HG02885 (cell line): ENCODE measurements at regions not wholly inside any gene's neighbourhood (a gene's known extent, or its start where the extent isn't known, plus 50 kb on each side); places are given as distances from the start of the nearest gene placed in this dataset.
"Not testable (repeated sequence)": the region's sequence is repeated elsewhere in the genome, so short reads cannot be mapped to it uniquely, and the experiment has no call there.

Experiments
- ATAC-seq: cut with Tn5 transposase; IDR thresholded peaks from one replicate; pipeline ENCODE4 v1.9.1; 2021; ENCODE audit warnings: mild to moderate bottlenecking; ENCODE audit not compliant: unreplicated experiment, poor library complexity

- ATAC-seq, result no peak
Observed at GRCh38 chr7:15848362-15848761, 161.9 kb upstream of the MEOX2 start.

- ATAC-seq, result no peak
Observed at GRCh38 chr7:15845868-15846267, 159.4 kb upstream of the MEOX2 start.

- no peak for ATAC-seq
Observed at GRCh38 chr7:15845461-15845860, 159.0 kb upstream of the MEOX2 start.

GRCh38 chr7:15839416-15840100 lies 153.1 kb upstream of the MEOX2 start:
- ATAC-seq, result no peak

DNA sequence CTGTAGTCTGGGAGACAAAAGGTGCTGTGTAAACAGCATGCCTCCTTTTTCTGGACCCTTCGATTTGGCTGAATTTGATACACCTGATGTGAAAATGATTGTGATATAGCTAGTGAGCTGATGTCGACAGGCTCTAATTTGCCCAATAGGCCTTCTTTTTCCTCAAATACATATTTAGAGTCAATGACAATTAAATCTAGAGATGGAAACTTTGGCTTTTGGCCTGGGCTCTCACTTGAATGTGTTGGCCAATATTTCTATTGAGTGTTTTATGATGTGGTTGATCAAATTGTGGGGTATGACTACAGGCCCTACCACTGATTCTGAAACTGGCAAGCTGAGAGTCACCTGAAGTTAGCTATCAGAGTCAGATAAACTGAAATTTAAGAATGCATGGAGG lies 151.8 kb upstream of the MEOX2 start:
- no peak for ATAC-seq

DNA sequence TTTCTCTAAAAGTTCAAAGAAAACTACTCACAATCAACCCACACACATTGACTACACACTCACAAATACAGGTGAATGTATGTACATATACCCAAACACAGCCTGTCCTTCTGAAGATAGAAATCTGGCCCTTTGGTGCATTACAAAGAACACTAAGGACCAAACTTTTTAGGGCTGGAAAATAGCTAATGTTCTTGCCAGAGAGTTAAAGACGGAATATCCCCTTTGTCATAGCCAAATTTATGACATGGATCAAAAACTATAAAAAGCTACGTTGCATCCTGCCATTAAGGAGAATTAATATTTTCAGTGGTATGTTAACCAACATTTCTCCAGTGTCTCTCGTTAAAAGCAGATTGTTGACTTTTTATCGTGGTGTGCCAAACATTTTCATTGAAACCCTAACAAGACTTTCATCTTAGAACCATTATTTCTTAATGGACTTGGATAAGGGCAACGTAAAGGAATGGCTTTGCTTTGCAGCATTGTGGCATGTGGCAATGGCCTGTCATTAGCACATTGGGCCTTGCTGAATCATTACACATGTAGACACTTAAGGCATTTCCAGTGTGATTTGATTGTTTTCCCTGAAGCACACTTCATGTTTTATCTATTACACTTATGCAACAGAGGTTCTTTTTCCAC lies 150.9 kb upstream of the MEOX2 start:
- ATAC-seq, result no peak

GRCh38 chr7:15836651-15837050 lies 150.2 kb upstream of the MEOX2 start:
- ATAC-seq, result no peak

- ATAC-seq, result no peak
Observed at GRCh38 chr7:15836041-15836440, 149.6 kb upstream of the MEOX2 start.

- no peak for ATAC-seq
Observed at GRCh38 chr7:15834446-15834845, 148.0 kb upstream of the MEOX2 start.

- ATAC-seq, result no peak
Observed at GRCh38 chr7:15832996-15833395, 146.5 kb upstream of the MEOX2 start.

DNA sequence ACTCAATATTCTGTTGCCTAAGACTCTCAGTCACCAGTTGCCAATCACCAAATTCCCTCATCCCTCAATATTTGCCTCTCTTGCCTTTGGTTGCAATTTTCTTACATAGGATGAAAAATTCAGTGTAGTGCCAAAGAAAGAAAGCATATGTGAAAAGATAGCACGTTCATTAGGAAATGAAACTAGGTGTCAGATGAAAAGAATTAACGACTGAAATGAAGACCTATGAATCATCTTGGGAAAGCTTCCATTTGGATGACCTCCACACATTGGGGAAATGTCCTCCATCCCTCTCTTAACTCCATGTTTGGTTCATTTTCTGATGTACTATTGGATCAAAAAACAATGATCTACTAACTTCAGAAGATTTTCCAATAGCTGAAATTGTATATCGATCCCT lies 145.1 kb upstream of the MEOX2 start:
- ATAC-seq, result no peak

DNA sequence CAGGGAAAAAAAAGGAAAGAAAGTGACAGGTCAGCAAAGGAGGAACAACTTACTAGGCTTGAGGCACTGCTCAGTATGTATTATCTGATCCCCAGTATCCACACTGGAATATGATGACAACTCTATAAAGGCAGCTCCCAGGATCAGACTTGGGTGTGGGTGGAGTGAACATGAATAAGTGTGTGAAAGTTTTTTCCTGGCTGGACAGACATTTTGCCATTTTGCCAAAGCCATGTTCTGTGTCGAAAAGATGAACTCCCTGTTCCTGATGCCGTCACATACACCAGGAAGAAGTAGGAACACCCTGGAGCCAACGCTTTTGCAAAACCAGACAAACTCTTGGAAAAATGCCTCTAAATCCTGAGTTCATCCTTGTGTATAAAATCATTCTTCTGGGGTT lies 143.2 kb upstream of the MEOX2 start:
- no peak for ATAC-seq

DNA sequence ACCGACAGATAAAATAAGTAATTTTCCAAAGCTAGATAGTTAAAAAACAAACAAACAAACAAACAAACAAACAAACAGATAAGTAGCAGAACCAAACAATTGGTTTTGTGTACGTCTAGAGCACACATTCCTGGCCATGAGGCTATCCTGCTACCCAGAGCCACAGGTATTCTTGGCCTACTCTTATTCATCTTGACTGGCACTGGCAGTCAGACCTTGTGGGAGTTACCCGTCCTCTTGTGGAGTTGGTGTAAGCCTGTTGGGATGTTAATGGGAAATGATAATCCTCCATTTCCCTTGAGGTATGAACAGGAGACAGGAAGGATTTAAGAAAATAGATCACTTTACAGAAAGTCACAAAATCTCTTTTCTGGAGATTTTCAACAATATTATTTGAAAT lies 142.4 kb upstream of the MEOX2 start:
- no peak for ATAC-seq

DNA sequence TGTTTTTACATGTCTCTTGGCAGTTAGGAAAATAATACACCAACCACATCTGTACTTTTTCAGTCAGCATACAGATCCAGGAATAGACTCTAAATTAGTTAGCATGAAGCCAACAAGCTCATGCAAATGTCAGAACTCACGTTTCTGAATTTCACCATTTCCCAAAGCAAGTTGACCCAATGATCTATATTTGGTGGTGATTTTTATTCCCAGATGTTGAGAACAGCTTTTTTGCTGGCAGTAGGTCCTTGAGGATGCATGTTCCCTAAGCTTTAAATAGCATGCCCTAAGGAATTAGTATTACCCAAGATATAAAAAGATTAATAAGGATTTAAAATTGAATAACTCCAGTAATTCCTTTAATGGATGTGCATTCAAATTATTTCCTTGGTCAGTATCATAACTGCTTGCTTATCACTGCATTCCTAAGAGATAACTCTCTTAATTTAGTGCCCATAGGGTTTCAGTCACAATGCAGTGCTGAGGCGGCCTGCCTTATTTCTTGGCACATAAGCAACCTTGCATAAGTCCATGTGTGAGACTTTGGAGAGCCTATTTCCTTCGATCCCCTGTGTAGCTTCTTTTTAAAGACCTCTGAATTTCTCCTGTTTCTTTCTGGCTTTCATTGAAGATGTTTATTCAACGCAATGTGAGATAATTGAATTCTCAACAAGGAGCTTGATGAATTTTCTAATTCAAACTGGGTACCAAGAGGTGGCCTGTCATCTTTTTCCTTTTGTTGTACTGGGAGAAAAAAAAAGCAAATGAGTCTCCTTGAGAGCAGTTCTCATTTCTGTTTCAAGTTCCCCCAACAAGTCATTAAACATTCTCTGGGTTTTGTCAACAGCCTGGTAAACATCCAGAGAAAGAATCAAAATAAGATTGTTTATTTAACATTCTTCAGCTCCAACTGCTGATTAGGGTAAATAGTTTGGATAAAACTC lies 135.3 kb upstream of the MEOX2 start:
- ATAC-seq, result no peak

DNA sequence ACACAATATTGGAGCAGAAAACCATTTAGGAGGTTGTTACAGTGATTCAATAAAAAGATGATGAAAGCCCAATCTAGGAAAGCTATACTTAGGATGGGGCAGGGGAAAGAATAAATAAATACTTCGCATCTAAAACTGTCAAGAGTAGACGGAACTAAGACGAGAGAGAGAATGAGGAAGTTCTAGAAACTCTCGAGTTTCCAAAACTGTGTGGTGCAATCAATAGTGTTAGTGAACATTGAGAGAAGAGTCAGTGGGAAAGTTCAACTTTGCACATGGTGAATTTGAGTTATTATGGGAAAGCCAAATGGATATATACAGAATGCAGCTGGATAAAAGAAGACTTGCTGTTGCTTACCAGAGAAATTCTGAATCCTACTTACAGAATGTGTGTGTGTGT lies 133.8 kb upstream of the MEOX2 start:
- no peak for ATAC-seq

DNA sequence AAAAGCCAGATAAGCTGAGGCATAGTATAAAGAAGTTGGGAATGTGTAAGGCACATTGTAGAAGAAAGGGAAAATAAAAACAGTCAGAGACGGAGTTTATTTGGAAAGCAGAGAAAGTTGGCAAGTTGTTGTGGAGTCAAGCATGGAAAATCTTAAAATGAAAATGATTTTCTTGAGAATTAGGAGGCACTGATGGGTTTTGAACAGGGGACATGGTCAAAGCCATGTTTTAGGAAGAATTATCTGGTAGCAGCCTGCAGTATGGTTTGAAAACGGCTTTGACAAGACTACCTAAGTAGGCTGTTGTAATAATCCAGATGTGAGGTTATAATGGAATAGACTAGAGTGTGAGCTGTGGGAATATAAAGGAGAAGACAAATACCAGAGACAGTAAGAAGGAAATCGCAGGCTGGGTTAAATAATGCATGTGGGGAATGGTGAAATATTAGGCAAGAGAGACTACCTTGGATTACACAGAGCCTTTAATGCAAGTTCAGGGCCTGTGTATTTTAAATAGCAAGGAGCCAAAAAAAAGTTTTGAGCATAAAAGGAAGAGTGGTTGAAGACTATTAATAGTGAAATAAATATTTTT lies 130.4 kb upstream of the MEOX2 start:
- ATAC-seq, result no peak

DNA sequence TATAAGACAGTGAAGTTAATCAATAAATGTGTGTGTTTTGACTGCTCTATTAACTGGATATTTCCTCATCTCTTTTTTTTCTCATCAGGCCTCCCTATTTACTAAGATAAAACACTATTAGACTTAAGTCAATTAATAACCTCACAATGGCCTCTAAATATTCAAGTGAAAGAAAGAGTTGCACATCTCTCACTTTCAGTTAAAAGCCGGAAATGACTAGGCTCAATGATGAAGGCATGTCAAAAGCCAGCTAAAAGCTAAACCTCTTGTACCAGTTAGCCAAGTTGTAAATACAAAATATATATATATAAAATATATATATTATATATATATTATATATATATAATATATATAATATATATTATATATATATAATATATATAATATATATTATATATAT lies 127.0 kb upstream of the MEOX2 start:
- no peak for ATAC-seq

- not testable (repeated sequence) for ATAC-seq
Observed at GRCh38 chr7:15810383-15810782, 123.9 kb upstream of the MEOX2 start.

- ATAC-seq, result not testable (repeated sequence)
Observed at GRCh38 chr7:15809936-15810335, 123.5 kb upstream of the MEOX2 start.

GRCh38 chr7:15805891-15806290 lies 119.4 kb upstream of the MEOX2 start:
- no peak for ATAC-seq

- no peak for ATAC-seq
Observed at GRCh38 chr7:15802425-15802824, 115.9 kb upstream of the MEOX2 start.
